BJ (cell line): ENCODE measurements at regions not wholly inside any gene's neighbourhood (a gene's known extent, or its start where the extent isn't known, plus 50 kb on each side); places are given as distances from the start of the nearest gene placed in this dataset.

Experiments used
- CTCF ChIA-PET: fragments of 350-600 bp; formaldehyde crosslinking; extraction: SDS; loops from one replicate; lab custom pipeline; 2021; ENCODE audit warnings: antibody characterized with exemption, inconsistent platforms; lab: Yijun Ruan, JAX
- POLR2A ChIA-PET: fragments of 300-600 bp; sonication (Branson Sonifier 250); formaldehyde crosslinking; extraction: SDS; loops from one replicate; lab custom pipeline; 2021; ENCODE audit warnings: antibody characterized with exemption; lab: Charles Lee
- DNase-seq: peaks from one replicate; pipeline ENCODE4 v3.0.0-alpha.2; 2011; ENCODE audit warnings: low read depth
- H3K27me3 ChIP-seq: 2 replicates; pipeline ENCODE4 v1.6.0; 2011; ENCODE audit warnings: low read length; ENCODE audit not compliant: control insufficient read depth, insufficient read depth
- H3K36me3 ChIP-seq: 2 replicates; pipeline ENCODE4 v1.5.1; 2011; ENCODE audit warnings: low read length; ENCODE audit not compliant: control insufficient read depth, insufficient read depth
- H3K4me3 ChIP-seq: 2 replicates; pipeline ENCODE4 v1.5.1; 2011; ENCODE audit warnings: low read depth, mild to moderate bottlenecking, control low read depth, low read length
- CTCF ChIP-seq: IDR thresholded peaks from 2 replicates; pipeline ENCODE4 v1.5.1; 2011; ENCODE audit warnings: low read depth, mild to moderate bottlenecking, control low read depth, inconsistent platforms, low read length, moderate library complexity; ENCODE audit not compliant: insufficient read depth

- no peak for TF ChIP-seq CTCF
- DNase-seq: no peak
- Histone ChIP-seq H3K36me3 (no peaks in the 10 kb centered on the region), H3K27me3 (no peaks in the 10 kb centered on the region; the same call in 1 of the 2 replicates), H3K4me3 (no peak overlapping the region)
- POLR2A ChIA-PET: no interaction called here
- CTCF ChIA-PET: no interaction called here
These were observed 211.6 kb upstream of the TBL1X start for GRCh38 chrX:9253211-9253610.

- H3K36me3 ChIP-seq: no peaks in the 10 kb centered on the region
- no peaks in the 10 kb centered on the region; the same call in 1 of the 2 replicates for H3K27me3 ChIP-seq
- ChIA-PET POLR2A (no interaction called here), CTCF (interaction anchor here (0.6 kb wide), 1 partner anchor 43 kb away, joined by 3 read pairs; no protein-coding TSS in a partner anchor)
- TF ChIP-seq CTCF: no peak
- no peak overlapping the region for H3K4me3 ChIP-seq
- DNase-seq: no peak
These were observed 207.0 kb upstream of the TBL1X start for GRCh38 chrX:9257718-9258420.

- TF ChIP-seq CTCF: no peak
- ChIA-PET CTCF (no interaction called here), POLR2A (no interaction called here)
- Histone ChIP-seq H3K36me3 (no peaks in the 10 kb centered on the region), H3K4me3 (no peak overlapping the region), H3K27me3 (no peaks in the 10 kb centered on the region; the same call in 1 of the 2 replicates)
- no peak for DNase-seq
These were observed 206.3 kb upstream of the TBL1X start for GRCh38 chrX:9258421-9259104.

GRCh38 chrX:9260603-9261002 lies 204.3 kb upstream of the TBL1X start:
- no peak for TF ChIP-seq CTCF
- CTCF ChIA-PET: no interaction called here
- no peak for DNase-seq
- Histone ChIP-seq H3K27me3 (no peaks in the 10 kb centered on the region; the same call in 1 of the 2 replicates), H3K4me3 (no peak overlapping the region), H3K36me3 (no peaks in the 10 kb centered on the region)
- POLR2A ChIA-PET: no interaction called here

GRCh38 chrX:9267415-9267814 lies 197.4 kb upstream of the TBL1X start:
- ChIA-PET CTCF (no interaction called here), POLR2A (no interaction called here)
- H3K27me3 ChIP-seq: no peaks in the 10 kb centered on the region
- no peak for TF ChIP-seq CTCF
- no peak for DNase-seq
- no peak overlapping the region for H3K4me3 ChIP-seq
- H3K36me3 ChIP-seq: no peaks in the 10 kb centered on the region
